ENCODE measurements at regions not wholly inside any gene's neighbourhood (a gene's known extent, or its start where the extent isn't known, plus 50 kb on each side); places are given as distances from the start of the nearest gene placed in this dataset.

GRCh38 chr5:154595662-154596061 lies 117.6 kb upstream of the HAND1 start:
- CTCF ChIA-PET (ENCODE audit: low intra/inter-chr PET ratio, low total read pairs): no interaction called here
- Histone ChIP-seq H3K9me3 (ENCODE audit: low read length) (no peaks in the 10 kb centered on the region), H3K27me3 (ENCODE audit: control insufficient read depth in 1 of 2, insufficient read depth in 2 of 2, low read length in 2 of 2) (no peaks in the 10 kb centered on the region; a peak in 1 of 5 replicates), H4K20me1 (ENCODE audit: insufficient read depth, low read length) (no peaks in the 10 kb centered on the region), H3K4me2 (ENCODE audit: low read depth, low read length) (no peak overlapping the region), H2AFZ (ENCODE audit: low read length) (no peak overlapping the region), H3K4me1 (ENCODE audit: insufficient read depth, low read length) (no peaks in the 10 kb centered on the region), H3K79me2 (ENCODE audit: insufficient read depth, low read length) (no peaks in the 10 kb centered on the region), H3K4me3 (replicated peaks in 1 of 3; ENCODE audit: insufficient read depth in 1 of 3, low read depth in 2 of 3, low read length in 3 of 3) (no peak overlapping the region), H3K9ac (ENCODE audit: insufficient read depth, low read depth, low read length) (no peak overlapping the region), H3K27ac (ENCODE audit: extremely low read length, insufficient read depth, low read length) (no peak overlapping the region), H3K36me3 (replicated peaks in 1 of 2; ENCODE audit: control insufficient read depth in 1 of 2, insufficient read depth in 2 of 2, low read length in 2 of 2) (no peaks in the 10 kb centered on the region)
- FAIRE-seq (no peak), DNase-seq (ENCODE audit: low spot score) (no peak), ATAC-seq (peak; percentile 31; the same call in 1 of the 3 replicates)
- in situ Hi-C loops (cut with HindIII; ENCODE audit: extremely low pct_ligation_motif_present, low pct_unique_long_range_greater_than_20kb) (no loop called here), intact Hi-C loops (cut with micrococcal nuclease; ENCODE audit: unreplicated experiment) (no loop called here)
- POLR2A ChIA-PET: no interaction called here
- 31% methylated on average over 7 of the region's 9 CpGs for WGBS (ENCODE audit: low lambda C conversion rate)
- TF ChIP-seq RFXANK (CRISPR knock-in tag; IDR thresholded peaks at IDR 0.05) (no peak), HCFC1 (IDR thresholded peaks at IDR 0.05; ENCODE audit: low read depth, low read length) (no peak)
- no TSS peak for BruUV-seq (replicated peaks)

GRCh38 chr5:154593796-154594195 lies 115.8 kb upstream of the HAND1 start:
- Histone ChIP-seq H3K4me3 (replicated peaks in 1 of 3; ENCODE audit: insufficient read depth in 1 of 3, low read depth in 2 of 3, low read length in 3 of 3) (no peak overlapping the region), H3K4me2 (ENCODE audit: low read depth, low read length) (no peak overlapping the region), H3K9me3 (ENCODE audit: low read length) (no peaks in the 10 kb centered on the region), H3K36me3 (replicated peaks in 1 of 2; ENCODE audit: control insufficient read depth in 1 of 2, insufficient read depth in 2 of 2, low read length in 2 of 2) (no peaks in the 10 kb centered on the region), H3K9ac (ENCODE audit: insufficient read depth, low read depth, low read length) (no peak overlapping the region), H3K4me1 (ENCODE audit: insufficient read depth, low read length) (no peaks in the 10 kb centered on the region), H3K79me2 (ENCODE audit: insufficient read depth, low read length) (no peaks in the 10 kb centered on the region), H4K20me1 (ENCODE audit: insufficient read depth, low read length) (no peaks in the 10 kb centered on the region), H3K27ac (ENCODE audit: extremely low read length, insufficient read depth, low read length) (no peak overlapping the region), H2AFZ (ENCODE audit: low read length) (no peak overlapping the region), H3K27me3 (ENCODE audit: control insufficient read depth in 1 of 2, insufficient read depth in 2 of 2, low read length in 2 of 2) (peaks cover 0 to 5% of the 10 kb centered on the region in 2 experiments; a peak in 1 of 5 replicates)
- DNase-seq (ENCODE audit: low spot score) (no peak), ATAC-seq (no peak), FAIRE-seq (no peak)
- CTCF ChIA-PET (ENCODE audit: low intra/inter-chr PET ratio, low total read pairs): no interaction called here
- in situ Hi-C loops (cut with HindIII; ENCODE audit: extremely low pct_ligation_motif_present, low pct_unique_long_range_greater_than_20kb): no loop called here
- TF ChIP-seq GABPB1 (CRISPR knock-in tag; IDR thresholded peaks at IDR 0.05) (no peak), CERS6 (CRISPR knock-in tag; IDR thresholded peaks at IDR 0.05) (no peak), ZMYM3 (CRISPR knock-in tag; IDR thresholded peaks at IDR 0.05) (no peak), NFYB (CRISPR knock-in tag; IDR thresholded peaks at IDR 0.05) (no peak), SMAD3 (CRISPR knock-in tag; IDR thresholded peaks at IDR 0.05) (no peak), ZNF563 (CRISPR knock-in tag; IDR thresholded peaks at IDR 0.05) (no peak), ZNF564 (CRISPR knock-in tag; IDR thresholded peaks at IDR 0.05) (no peak), NR3C1 (CRISPR knock-in tag; IDR thresholded peaks at IDR 0.05) (no peak), SNAI1 (CRISPR knock-in tag; IDR thresholded peaks at IDR 0.05; ENCODE audit: borderline replicate concordance) (no peak), PAXIP1 (CRISPR knock-in tag; conservative IDR thresholded peaks at IDR 0.05) (no peak)
- no TSS peak for BruUV-seq (replicated peaks)
- POLR2A ChIA-PET: no interaction called here
- intact Hi-C loops (cut with micrococcal nuclease; ENCODE audit: unreplicated experiment): no loop called here
